GM23248 (cell line): ENCODE measurements at regions not wholly inside any gene's neighbourhood (a gene's known extent, or its start where the extent isn't known, plus 50 kb on each side); places are given as distances from the start of the nearest gene placed in this dataset.

ENCODE experiments used
- EZH2 ChIP-seq: fragments of 200-600 bp; sonication (generic); IDR thresholded peaks from 2 replicates; pipeline ENCODE4 v1.6.1; 2018; ENCODE audit warnings: antibody characterized with exemption, mild to moderate bottlenecking; ENCODE audit not compliant: insufficient read depth, poor library complexity, severe bottlenecking
- EZH2phosphoT487 ChIP-seq: fragments of 200-600 bp; sonication (generic); IDR thresholded peaks from 2 replicates; pipeline ENCODE4 v1.6.1; 2018; ENCODE audit warnings: antibody characterized with exemption, moderate library complexity, mild to moderate bottlenecking, low read depth; ENCODE audit not compliant: insufficient read depth

- no peak for TF ChIP-seq EZH2
- no peak for TF ChIP-seq EZH2phosphoT487
These were observed 81.5 kb upstream of the THUMPD2 start for GRCh38 chr2:39860538-39860937.
